HEK293 (cell line): ENCODE measurements at regions not wholly inside any gene's neighbourhood (a gene's known extent, or its start where the extent isn't known, plus 50 kb on each side); places are given as distances from the start of the nearest gene placed in this dataset.

Experiments used
- CTCF ChIP-seq: fragments of 450-650 bp; formaldehyde crosslinking; IDR thresholded peaks from 2 replicates; pipeline ENCODE4 v1.5.1; 2016; ENCODE audit warnings: missing biosample characterization, missing genetic modification characterization
- RBAK ChIP-seq: fragments of 450-650 bp; formaldehyde crosslinking; IDR thresholded peaks from 2 replicates; pipeline ENCODE4 v1.5.1; 2016; ENCODE audit warnings: missing biosample characterization, missing genetic modification characterization
- WT1 ChIP-seq: fragments of 450-650 bp; formaldehyde crosslinking; IDR thresholded peaks from 2 replicates; pipeline ENCODE4 v1.5.1; 2016; ENCODE audit warnings: missing biosample characterization, missing genetic modification characterization
- ZNF398 ChIP-seq: fragments of 450-650 bp; formaldehyde crosslinking; IDR thresholded peaks from 2 replicates; pipeline ENCODE4 v1.5.1; 2017; ENCODE audit warnings: missing biosample characterization, missing genetic modification characterization
- ZNF660 ChIP-seq: fragments of 450-650 bp; IDR thresholded peaks from 2 replicates; pipeline ENCODE4 v1.5.1; 2018; ENCODE audit warnings: missing biosample characterization, mild to moderate bottlenecking, missing genetic modification characterization
- ZNF704 ChIP-seq: fragments of 450-650 bp; formaldehyde crosslinking; IDR thresholded peaks from 2 replicates; pipeline ENCODE4 v1.5.1; 2016; ENCODE audit warnings: missing biosample characterization, missing genetic modification characterization
- ZNF830 ChIP-seq: fragments of 450-650 bp; IDR thresholded peaks from 2 replicates; pipeline ENCODE4 v1.5.0; 2018; ENCODE audit warnings: missing biosample characterization, missing genetic modification characterization, low read depth, mild to moderate bottlenecking, moderate library complexity

- TF ChIP-seq RBAK (tag by site-specific recombination), result no peak
- TF ChIP-seq ZNF660, result no peak
- TF ChIP-seq ZNF830 (tag by site-specific recombination), result no peak
- no peak for TF ChIP-seq CTCF (tag by site-specific recombination)
- TF ChIP-seq ZNF398 (tag by site-specific recombination), result no peak
- TF ChIP-seq ZNF704 (tag by site-specific recombination), result no peak
- no peak for TF ChIP-seq WT1
Measured at GRCh38 chr4:35503435-35503834, 740.9 kb downstream of the ARAP2 start.
